ENCODE measurements at regions not wholly inside any gene's neighbourhood (a gene's known extent, or its start where the extent isn't known, plus 50 kb on each side); places are given as distances from the start of the nearest gene placed in this dataset.

GRCh38 chr1:17893891-17894631 is 138.9 kb downstream of the ACTL8 start:
- Histone ChIP-seq H3K9me3 (replicated peaks in 1 of 2; ENCODE audit: control insufficient read depth in 1 of 2, insufficient read depth in 1 of 2, low read length in 2 of 2) (no peaks in the 10 kb centered on the region), H2AFZ (ENCODE audit: insufficient read depth, low read depth, low read length, poor library complexity, severe bottlenecking) (no peak overlapping the region), H3K27me3 (ENCODE audit: control insufficient read depth in 2 of 2, insufficient read depth in 2 of 2, low read length in 2 of 2) (no peaks in the 10 kb centered on the region), H3K27ac (ENCODE audit: low read depth in 1 of 2, low read length in 2 of 2) (no peak overlapping the region), H3K36me3 (replicated peaks in 1 of 2; ENCODE audit: control insufficient read depth in 1 of 2, insufficient read depth in 2 of 2, low read length in 2 of 2) (no peaks in the 10 kb centered on the region), H3K9ac (ENCODE audit: insufficient read depth, low read length, poor library complexity, severe bottlenecking) (no peak overlapping the region), H3K79me2 (ENCODE audit: insufficient read depth, low read length) (no peaks in the 10 kb centered on the region), H3K4me2 (replicated peaks; ENCODE audit: extremely low read depth, low read length, poor library complexity, severe bottlenecking) (no peak overlapping the region), H3K4me1 (ENCODE audit: control insufficient read depth in 1 of 2, insufficient read depth in 2 of 2, low read length in 2 of 2) (no peaks in the 10 kb centered on the region), H3K4me3 (replicated peaks in 1 of 3; ENCODE audit: low read depth in 2 of 3, low read length in 3 of 3) (no peak overlapping the region), H4K20me1 (ENCODE audit: insufficient read depth, low read length) (no peaks in the 10 kb centered on the region)
- no peak for DNase-seq
- Mint-ChIP-seq H3K36me3 (no peaks in the 10 kb centered on the region), H3K4me3 (no peak overlapping the region), H3K4me1 (no peaks in the 10 kb centered on the region), H3K27me3 (ENCODE audit: low read depth in 3 of 3) (peaks cover 6 to 8% (median 6%) of the 10 kb centered on the region in 3 donors), H3K27ac (no peak overlapping the region), H3K9me3 (peaks cover 0 to 1% (median 0%) of the 10 kb centered on the region in 7 donors)
- no peak for TF ChIP-seq CTCF (IDR thresholded peaks at IDR 0.05)
- WGBS (ENCODE audit: insufficient coverage) = 85% methylated on average over 9 of the region's 12 CpGs
- intact Hi-C loops (cut with micrococcal nuclease) = no loop called here

DNA sequence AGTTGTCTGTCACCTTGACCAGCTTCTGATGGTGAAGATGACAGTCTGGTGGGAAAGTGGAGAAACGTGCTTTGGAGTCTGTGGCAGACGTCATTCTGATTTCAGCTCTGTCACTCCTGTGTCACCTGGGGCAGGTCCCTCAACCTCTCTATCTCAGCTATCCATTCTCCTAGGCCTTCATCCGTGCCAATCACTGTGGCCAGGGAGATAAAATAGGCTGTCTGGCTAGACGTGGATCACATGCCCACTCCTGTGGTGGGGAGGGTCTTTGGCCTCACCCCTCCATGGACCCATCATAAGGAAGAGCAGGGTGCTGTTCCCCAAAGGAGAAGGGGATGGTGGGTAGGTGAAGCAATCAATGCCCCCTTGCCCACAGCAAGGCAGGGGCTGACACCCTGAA is 140.3 kb downstream of the ACTL8 start:
- Histone ChIP-seq H3K9ac (ENCODE audit: insufficient read depth, low read length, poor library complexity, severe bottlenecking) (no peak overlapping the region), H3K4me3 (replicated peaks in 1 of 3; ENCODE audit: low read depth in 2 of 3, low read length in 3 of 3) (no peak overlapping the region), H3K27me3 (ENCODE audit: control insufficient read depth in 2 of 2, insufficient read depth in 2 of 2, low read length in 2 of 2) (no peaks in the 10 kb centered on the region), H3K4me2 (replicated peaks; ENCODE audit: extremely low read depth, low read length, poor library complexity, severe bottlenecking) (no peak overlapping the region), H3K9me3 (replicated peaks in 1 of 2; ENCODE audit: control insufficient read depth in 1 of 2, insufficient read depth in 1 of 2, low read length in 2 of 2) (no peaks in the 10 kb centered on the region), H2AFZ (ENCODE audit: insufficient read depth, low read depth, low read length, poor library complexity, severe bottlenecking) (no peak overlapping the region), H3K4me1 (ENCODE audit: control insufficient read depth in 1 of 2, insufficient read depth in 2 of 2, low read length in 2 of 2) (no peaks in the 10 kb centered on the region), H3K79me2 (ENCODE audit: insufficient read depth, low read length) (no peaks in the 10 kb centered on the region), H4K20me1 (ENCODE audit: insufficient read depth, low read length) (no peaks in the 10 kb centered on the region), H3K27ac (ENCODE audit: low read depth in 1 of 2, low read length in 2 of 2) (no peak overlapping the region), H3K36me3 (replicated peaks in 1 of 2; ENCODE audit: control insufficient read depth in 1 of 2, insufficient read depth in 2 of 2, low read length in 2 of 2) (no peaks in the 10 kb centered on the region)
- no peak for TF ChIP-seq CTCF (IDR thresholded peaks at IDR 0.05)
- no CpG with 5 or more reads among the region's 4 CpGs for WGBS (ENCODE audit: insufficient coverage)
- Mint-ChIP-seq H3K4me1 (no peaks in the 10 kb centered on the region), H3K27me3 (ENCODE audit: low read depth in 3 of 3) (peaks cover 4 to 8% (median 8%) of the 10 kb centered on the region in 3 donors), H3K9me3 (peaks cover 0 to 1% (median 0%) of the 10 kb centered on the region in 7 donors), H3K4me3 (no peak overlapping the region), H3K27ac (no peak overlapping the region), H3K36me3 (no peaks in the 10 kb centered on the region)
- DNase-seq = no peak
- intact Hi-C loops (cut with micrococcal nuclease) = no loop called here

Measured in CD14-positive monocyte (primary cell).